Endodermal cell (in vitro differentiated cells): ENCODE measurements at regions not wholly inside any gene's neighbourhood (a gene's known extent, or its start where the extent isn't known, plus 50 kb on each side); places are given as distances from the start of the nearest gene placed in this dataset.

ENCODE experiments used
- DNase-seq: peaks from one replicate; pipeline ENCODE4 v3.0.0-alpha.2; 2017
- H3K27ac ChIP-seq: 2 replicates; pipeline ENCODE4 v1.5.1; 2013; ENCODE audit warnings: mild to moderate bottlenecking, low read depth, low read length, moderate library complexity
- H3K27me3 ChIP-seq: 2 replicates; pipeline ENCODE4 v1.6.1; 2013; ENCODE audit warnings: mild to moderate bottlenecking, low read length, moderate library complexity; ENCODE audit not compliant: insufficient read depth, control insufficient read depth, poor library complexity, severe bottlenecking
- H3K36me3 ChIP-seq: 2 replicates; pipeline ENCODE4 v1.7.0; 2013; ENCODE audit warnings: mild to moderate bottlenecking, low read length, moderate library complexity; ENCODE audit not compliant: control insufficient read depth, insufficient read depth
- H3K4me1 ChIP-seq: one replicate; pipeline ENCODE4 v1.7.0; 2013; ENCODE audit warnings: low read length; ENCODE audit not compliant: control insufficient read depth, insufficient read depth
- H3K4me3 ChIP-seq: 2 replicates; pipeline ENCODE4 v1.5.1; 2013; ENCODE audit warnings: mild to moderate bottlenecking, low read length, moderate library complexity
- H3K9ac ChIP-seq: 2 replicates; pipeline ENCODE4 v1.6.1; 2013; ENCODE audit warnings: mild to moderate bottlenecking, low read length, moderate library complexity; ENCODE audit not compliant: poor library complexity, severe bottlenecking; ENCODE audit errors: extremely low read depth
- H3K9me3 ChIP-seq: 2 replicates; pipeline ENCODE4 v1.6.1; 2013; ENCODE audit warnings: mild to moderate bottlenecking, low read length, moderate library complexity; ENCODE audit not compliant: control insufficient read depth
- H3K27ac Mint-ChIP-seq: 2 replicates; pipeline ENCODE4 v1.8.0; 2020; ENCODE audit warnings: mixed read lengths
- H3K27me3 Mint-ChIP-seq: 2 replicates; pipeline ENCODE4 v1.8.0; 2021; ENCODE audit warnings: mild to moderate bottlenecking, mixed read lengths; ENCODE audit not compliant: insufficient read depth
- H3K36me3 Mint-ChIP-seq: 2 replicates; pipeline ENCODE4 v1.8.0; 2020; ENCODE audit warnings: low read depth, mixed read lengths
- H3K4me1 Mint-ChIP-seq: 2 replicates; pipeline ENCODE4 v1.8.0; 2020; ENCODE audit warnings: mixed read lengths
- H3K4me3 Mint-ChIP-seq: 2 replicates; pipeline ENCODE4 v1.8.0; 2020; ENCODE audit warnings: mild to moderate bottlenecking, moderate library complexity, mixed read lengths
- H3K9me3 Mint-ChIP-seq: 2 replicates; pipeline ENCODE4 v1.8.0; 2020; ENCODE audit warnings: mild to moderate bottlenecking, mixed read lengths
- CTCF ChIP-seq: fragments of 200-600 bp; sonication (generic); conservative IDR thresholded peaks from 2 replicates; pipeline ENCODE4 v1.5.0; 2021; ENCODE audit warnings: antibody characterized with exemption, mild to moderate bottlenecking
- WGBS, 2 experiments: methylation state at CpG; one replicate each; pipeline versions ENCODE4 v1.1.5 to v1.1.7; 2013; ENCODE audit warnings: missing lambda C conversion rate in 2 of 2, mixed read lengths in 1 of 2; ENCODE audit not compliant: insufficient coverage in 1 of 2, insufficient read length in 1 of 2; 5-methylcytosine and 5-hydroxymethylcytosine counted together

- H3K27ac Mint-ChIP-seq: no peak overlapping the region
- no peak overlapping the region for H3K9ac ChIP-seq
- no peaks in the 10 kb centered on the region for H3K36me3 Mint-ChIP-seq
- H3K27me3 Mint-ChIP-seq: no peaks in the 10 kb centered on the region
- no peak for DNase-seq
- no peaks in the 10 kb centered on the region for H3K4me1 Mint-ChIP-seq
- TF ChIP-seq CTCF: no peak
- H3K4me1 ChIP-seq: no peaks in the 10 kb centered on the region
- WGBS, 2 experiments: 98% methylated on average over 2 of the region's 2 CpGs; no CpG with 5 or more reads in 1 of the 2 experiments
- no peaks in the 10 kb centered on the region for H3K9me3 ChIP-seq
- no peak overlapping the region for H3K27ac ChIP-seq
- H3K27me3 ChIP-seq: no peaks in the 10 kb centered on the region
- H3K9me3 Mint-ChIP-seq: peaks cover 15% of the 10 kb centered on the region
- H3K36me3 ChIP-seq: no peaks in the 10 kb centered on the region
- H3K4me3 ChIP-seq: no peak overlapping the region
- no peak overlapping the region for H3K4me3 Mint-ChIP-seq
Measured at GRCh38 chr2:5824126-5824525, 131.9 kb downstream of the SOX11 start.

GRCh38 chr2:5825686-5826085 is 133.5 kb downstream of the SOX11 start:
- H3K4me3 ChIP-seq: no peak overlapping the region
- 75 to 88% methylated on average over 1 of the region's 1 CpG for WGBS, 2 experiments
- no peaks in the 10 kb centered on the region for H3K36me3 ChIP-seq
- Mint-ChIP-seq H3K27ac (no peak overlapping the region), H3K27me3 (no peaks in the 10 kb centered on the region), H3K9me3 (peaks cover 15% of the 10 kb centered on the region), H3K36me3 (no peaks in the 10 kb centered on the region), H3K4me3 (no peak overlapping the region), H3K4me1 (no peaks in the 10 kb centered on the region)
- DNase-seq: no peak
- no peaks in the 10 kb centered on the region for H3K4me1 ChIP-seq
- H3K9ac ChIP-seq: no peak overlapping the region
- H3K27me3 ChIP-seq: no peaks in the 10 kb centered on the region
- H3K9me3 ChIP-seq: no peaks in the 10 kb centered on the region
- TF ChIP-seq CTCF: no peak
- no peak overlapping the region for H3K27ac ChIP-seq

GRCh38 chr2:5826979-5827655 is 134.9 kb downstream of the SOX11 start:
- no peaks in the 10 kb centered on the region for H3K4me1 Mint-ChIP-seq

More at GRCh38 chr2:5826979-5827655, 134.9 kb downstream of the SOX11 start:
- H3K36me3 ChIP-seq: no peaks in the 10 kb centered on the region
- Mint-ChIP-seq H3K27me3 (peaks cover 3% of the 10 kb centered on the region), H3K9me3 (peaks cover 15% of the 10 kb centered on the region), H3K36me3 (no peaks in the 10 kb centered on the region), H3K4me3 (no peak overlapping the region), H3K27ac (no peak overlapping the region)
- no peaks in the 10 kb centered on the region for H3K4me1 ChIP-seq
- H3K9ac ChIP-seq: no peak overlapping the region
- no peaks in the 10 kb centered on the region for H3K9me3 ChIP-seq
- no peak overlapping the region for H3K4me3 ChIP-seq
- no peak for DNase-seq
- H3K27me3 ChIP-seq: no peaks in the 10 kb centered on the region
- 85 to 100% methylated on average over 1 to 5 of the region's 5 CpGs for WGBS, 2 experiments
- H3K27ac ChIP-seq: no peak overlapping the region
- TF ChIP-seq CTCF: no peak
